ENCODE measurements at regions not wholly inside any gene's neighbourhood (a gene's known extent, or its start where the extent isn't known, plus 50 kb on each side); places are given as distances from the start of the nearest gene placed in this dataset.

GRCh38 chr13:74004109-74004508, 130.1 kb downstream of the KLF12 start:
- Histone ChIP-seq H3K27ac (peak overlapping the region; percentile 42; the same call in 1 of the 2 replicates), H3K36me3 (ENCODE audit: insufficient read depth, low read length) (no peaks in the 10 kb centered on the region)
- DNase-seq (ENCODE audit: low read depth, low spot score) = no peak

GRCh38 chr13:74003374-74003773, 130.8 kb downstream of the KLF12 start:
- Histone ChIP-seq H3K4me3 (no peak overlapping the region), H3K36me3 (ENCODE audit: insufficient read depth, low read length) (no peaks in the 10 kb centered on the region), H3K9ac (ENCODE audit: insufficient read length) (no peak overlapping the region), H3K27ac (no peak overlapping the region), H3K9me3 (ENCODE audit: low read depth, low read length) (no peaks in the 10 kb centered on the region)
- no peak for DNase-seq (ENCODE audit: low read depth, low spot score)
- TF ChIP-seq POLR2AphosphoS5 (IDR thresholded peaks at IDR 0.05; ENCODE audit: borderline replicate concordance, low read depth, low read length) (no peak), FOXP2 (optimal IDR thresholded peaks at IDR 0.05; ENCODE audit: control extremely low read depth, extremely low read length, insufficient read depth) (no peak), EZH2 (IDR thresholded peaks at IDR 0.05) (no peak)

More at GRCh38 chr13:74004109-74004508, 130.1 kb downstream of the KLF12 start:
- Histone ChIP-seq H3K9ac (ENCODE audit: insufficient read length) (no peak overlapping the region), H3K9me3 (ENCODE audit: low read depth, low read length) (no peaks in the 10 kb centered on the region), H3K4me3 (no peak overlapping the region)
- TF ChIP-seq POLR2AphosphoS5 (IDR thresholded peaks at IDR 0.05; ENCODE audit: borderline replicate concordance, low read depth, low read length) (no peak), EZH2 (IDR thresholded peaks at IDR 0.05) (no peak), FOXP2 (optimal IDR thresholded peaks at IDR 0.05; ENCODE audit: control extremely low read depth, extremely low read length, insufficient read depth) (no peak)

GRCh38 chr13:74000876-74001275, 133.3 kb downstream of the KLF12 start:
- no peak for DNase-seq (ENCODE audit: low read depth, low spot score)
- Histone ChIP-seq H3K36me3 (ENCODE audit: insufficient read depth, low read length) (no peaks in the 10 kb centered on the region), H3K4me3 (no peak overlapping the region), H3K9me3 (ENCODE audit: low read depth, low read length) (no peaks in the 10 kb centered on the region), H3K9ac (ENCODE audit: insufficient read length) (no peak overlapping the region), H3K27ac (no peak overlapping the region)
- TF ChIP-seq EZH2 (IDR thresholded peaks at IDR 0.05) = no peak
- no peak for TF ChIP-seq POLR2AphosphoS5 (IDR thresholded peaks at IDR 0.05; ENCODE audit: borderline replicate concordance, low read depth, low read length)
- TF ChIP-seq FOXP2 (optimal IDR thresholded peaks at IDR 0.05; ENCODE audit: control extremely low read depth, extremely low read length, insufficient read depth) = no peak

- TF ChIP-seq POLR2AphosphoS5 (IDR thresholded peaks at IDR 0.05; ENCODE audit: borderline replicate concordance, low read depth, low read length) (no peak), FOXP2 (optimal IDR thresholded peaks at IDR 0.05; ENCODE audit: control extremely low read depth, extremely low read length, insufficient read depth) (no peak), EZH2 (IDR thresholded peaks at IDR 0.05) (no peak)
- Histone ChIP-seq H3K9me3 (ENCODE audit: low read depth, low read length) (no peaks in the 10 kb centered on the region), H3K4me3 (no peak overlapping the region), H3K27ac (no peak overlapping the region), H3K36me3 (ENCODE audit: insufficient read depth, low read length) (no peaks in the 10 kb centered on the region), H3K9ac (ENCODE audit: insufficient read length) (no peak overlapping the region)
- DNase-seq (ENCODE audit: low read depth, low spot score) = no peak
Measured at GRCh38 chr13:73998631-73999030, 135.6 kb downstream of the KLF12 start.

GRCh38 chr13:73997964-73998363, 136.2 kb downstream of the KLF12 start:
- no peaks in the 10 kb centered on the region for H3K9me3 ChIP-seq (ENCODE audit: low read depth, low read length)
- H3K9ac ChIP-seq (ENCODE audit: insufficient read length) = no peak overlapping the region
- no peak overlapping the region for H3K27ac ChIP-seq
- no peaks in the 10 kb centered on the region for H3K36me3 ChIP-seq (ENCODE audit: insufficient read depth, low read length)
- H3K4me3 ChIP-seq = no peak overlapping the region
- TF ChIP-seq EZH2 (IDR thresholded peaks at IDR 0.05) = no peak
- no peak for TF ChIP-seq FOXP2 (optimal IDR thresholded peaks at IDR 0.05; ENCODE audit: control extremely low read depth, extremely low read length, insufficient read depth)
- TF ChIP-seq POLR2AphosphoS5 (IDR thresholded peaks at IDR 0.05; ENCODE audit: borderline replicate concordance, low read depth, low read length) = no peak
- no peak for DNase-seq (ENCODE audit: low read depth, low spot score)

- no peak for DNase-seq (ENCODE audit: low read depth, low spot score)
- no peak overlapping the region for H3K9ac ChIP-seq (ENCODE audit: insufficient read length)
- no peak overlapping the region for H3K27ac ChIP-seq
- no peaks in the 10 kb centered on the region for H3K36me3 ChIP-seq (ENCODE audit: insufficient read depth, low read length)
- TF ChIP-seq POLR2AphosphoS5 (IDR thresholded peaks at IDR 0.05; ENCODE audit: borderline replicate concordance, low read depth, low read length) = no peak
- no peaks in the 10 kb centered on the region for H3K9me3 ChIP-seq (ENCODE audit: low read depth, low read length)
- H3K4me3 ChIP-seq = no peak overlapping the region
Measured at GRCh38 chr13:73996569-73996968, 137.6 kb downstream of the KLF12 start.

GRCh38 chr13:73995736-73996135, 138.5 kb downstream of the KLF12 start:
- H3K9me3 ChIP-seq (ENCODE audit: low read depth, low read length) = no peaks in the 10 kb centered on the region
- H3K9ac ChIP-seq (ENCODE audit: insufficient read length) = no peak overlapping the region
- no peak for DNase-seq (ENCODE audit: low read depth, low spot score)
- H3K36me3 ChIP-seq (ENCODE audit: insufficient read depth, low read length) = no peaks in the 10 kb centered on the region
- TF ChIP-seq FOXP2 (optimal IDR thresholded peaks at IDR 0.05; ENCODE audit: control extremely low read depth, extremely low read length, insufficient read depth) (no peak), EZH2 (IDR thresholded peaks at IDR 0.05) (no peak), POLR2AphosphoS5 (IDR thresholded peaks at IDR 0.05; ENCODE audit: borderline replicate concordance, low read depth, low read length) (no peak)
- H3K27ac ChIP-seq = no peak overlapping the region
- H3K4me3 ChIP-seq = no peak overlapping the region

- H3K9ac ChIP-seq (ENCODE audit: insufficient read length) = no peak overlapping the region
- H3K27ac ChIP-seq = no peak overlapping the region
- TF ChIP-seq POLR2AphosphoS5 (IDR thresholded peaks at IDR 0.05; ENCODE audit: borderline replicate concordance, low read depth, low read length) (no peak), EZH2 (IDR thresholded peaks at IDR 0.05) (no peak), FOXP2 (optimal IDR thresholded peaks at IDR 0.05; ENCODE audit: control extremely low read depth, extremely low read length, insufficient read depth) (no peak)
Measured at GRCh38 chr13:73993661-73994060, 140.5 kb downstream of the KLF12 start.

GRCh38 chr13:73991884-73992283, 142.3 kb downstream of the KLF12 start:
- Histone ChIP-seq H3K4me3 (no peak overlapping the region), H3K36me3 (ENCODE audit: insufficient read depth, low read length) (no peaks in the 10 kb centered on the region), H3K9me3 (ENCODE audit: low read depth, low read length) (no peaks in the 10 kb centered on the region), H3K9ac (ENCODE audit: insufficient read length) (no peak overlapping the region), H3K27ac (no peak overlapping the region)
- TF ChIP-seq POLR2AphosphoS5 (IDR thresholded peaks at IDR 0.05; ENCODE audit: borderline replicate concordance, low read depth, low read length) (no peak), EZH2 (IDR thresholded peaks at IDR 0.05) (no peak), FOXP2 (optimal IDR thresholded peaks at IDR 0.05; ENCODE audit: control extremely low read depth, extremely low read length, insufficient read depth) (no peak)
- no peak for DNase-seq (ENCODE audit: low read depth, low spot score)

More at GRCh38 chr13:73993661-73994060, 140.5 kb downstream of the KLF12 start:
- no peak for DNase-seq (ENCODE audit: low read depth, low spot score)
- Histone ChIP-seq H3K9me3 (ENCODE audit: low read depth, low read length) (no peaks in the 10 kb centered on the region), H3K4me3 (no peak overlapping the region), H3K36me3 (ENCODE audit: insufficient read depth, low read length) (no peaks in the 10 kb centered on the region)

Measured in SK-N-MC (cell line).